ENCODE measurements at regions not wholly inside any gene's neighbourhood (a gene's known extent, or its start where the extent isn't known, plus 50 kb on each side); places are given as distances from the start of the nearest gene placed in this dataset.
"Not testable (repeated sequence)": the region's sequence is repeated elsewhere in the genome, so short reads cannot be mapped to it uniquely, and the experiment has no call there.

- DNase-seq (ENCODE audit: low read depth in 4 of 4, low spot score in 2 of 4), result not testable (repeated sequence)
Observed at GRCh38 chr20:26219546-26219945, 522.9 kb upstream of the ZNF337 start.

- DNase-seq (ENCODE audit: low read depth in 4 of 4, low spot score in 2 of 4), result no peak
Observed at GRCh38 chr20:26218301-26218700, 521.6 kb upstream of the ZNF337 start.

- no peak for DNase-seq (ENCODE audit: low read depth in 4 of 4, low spot score in 2 of 4)
Observed at GRCh38 chr20:26216025-26216424, 519.4 kb upstream of the ZNF337 start.

- no peak for DNase-seq (ENCODE audit: low read depth in 4 of 4, low spot score in 2 of 4)
Observed at GRCh38 chr20:26214991-26215390, 518.3 kb upstream of the ZNF337 start.

GRCh38 chr20:26209171-26209941 is 512.7 kb upstream of the ZNF337 start:
- DNase-seq (ENCODE audit: low read depth in 4 of 4, low spot score in 2 of 4), result no peak

GRCh38 chr20:26208296-26209091 is 511.8 kb upstream of the ZNF337 start:
- no peak for DNase-seq (ENCODE audit: low read depth in 4 of 4, low spot score in 2 of 4)

GRCh38 chr20:26207967-26208295 is 511.3 kb upstream of the ZNF337 start:
- DNase-seq (ENCODE audit: low read depth in 4 of 4, low spot score in 2 of 4), result not testable (repeated sequence)

- DNase-seq (ENCODE audit: low read depth in 4 of 4, low spot score in 2 of 4), result no peak
Observed at GRCh38 chr20:26207237-26207966, 510.7 kb upstream of the ZNF337 start.

- DNase-seq (ENCODE audit: low read depth in 4 of 4, low spot score in 2 of 4), result no peak
Observed at GRCh38 chr20:26205350-26205749, 508.7 kb upstream of the ZNF337 start.

GRCh38 chr20:26201026-26201425 is 504.4 kb upstream of the ZNF337 start:
- not testable (repeated sequence) for DNase-seq (ENCODE audit: low read depth in 4 of 4, low spot score in 2 of 4)

- not testable (repeated sequence) for DNase-seq (ENCODE audit: low read depth in 4 of 4, low spot score in 2 of 4)
Observed at GRCh38 chr20:26187329-26187728, 490.7 kb upstream of the ZNF337 start.

GRCh38 chr20:26183720-26184119 is 487.1 kb upstream of the ZNF337 start:
- DNase-seq (ENCODE audit: low read depth in 4 of 4, low spot score in 2 of 4), result not testable (repeated sequence)

- DNase-seq (ENCODE audit: low read depth in 4 of 4, low spot score in 2 of 4), result not testable (repeated sequence)
Observed at GRCh38 chr20:26181364-26181763, 484.7 kb upstream of the ZNF337 start.

GRCh38 chr20:26171875-26172274 is 475.2 kb upstream of the ZNF337 start:
- not testable (repeated sequence) for DNase-seq (ENCODE audit: low read depth in 4 of 4, low spot score in 2 of 4)

- DNase-seq (ENCODE audit: low read depth in 4 of 4, low spot score in 2 of 4), result no peak
Observed at GRCh38 chr20:26169506-26169905, 472.9 kb upstream of the ZNF337 start.

GRCh38 chr20:26167499-26167898 is 470.8 kb upstream of the ZNF337 start:
- peak in 1 of 4 donors; percentile 4 for DNase-seq (ENCODE audit: low read depth in 4 of 4, low spot score in 2 of 4)

- DNase-seq (ENCODE audit: low read depth in 4 of 4, low spot score in 2 of 4), result no peak
Observed at GRCh38 chr20:26163890-26164289, 467.2 kb upstream of the ZNF337 start.

- not testable (repeated sequence) for DNase-seq (ENCODE audit: low read depth in 4 of 4, low spot score in 2 of 4)
Observed at GRCh38 chr20:26163151-26163550, 466.5 kb upstream of the ZNF337 start.

- DNase-seq (ENCODE audit: low read depth in 4 of 4, low spot score in 2 of 4), result not testable (repeated sequence)
Observed at GRCh38 chr20:26161741-26162140, 465.1 kb upstream of the ZNF337 start.

GRCh38 chr20:26160916-26161315 is 464.3 kb upstream of the ZNF337 start:
- not testable (repeated sequence) for DNase-seq (ENCODE audit: low read depth in 4 of 4, low spot score in 2 of 4)

- no peak for DNase-seq (ENCODE audit: low read depth in 4 of 4, low spot score in 2 of 4)
Observed at GRCh38 chr20:26154224-26154623, 457.6 kb upstream of the ZNF337 start.

All from left renal cortex interstitium (tissue), 4 donors.